Immature natural killer cell (primary cell): ENCODE measurements at regions not wholly inside any gene's neighbourhood (a gene's known extent, or its start where the extent isn't known, plus 50 kb on each side); places are given as distances from the start of the nearest gene placed in this dataset.
"Not testable (repeated sequence)": the region's sequence is repeated elsewhere in the genome, so short reads cannot be mapped to it uniquely, and the experiment has no call there.

Experiments used
- DNase-seq, 3 donors: peaks; one replicate each; pipeline ENCODE4 v3.0.0; 2022; ENCODE audit warnings: mixed read lengths in 1 of 3
- H3K27ac Mint-ChIP-seq, 6 donors: one replicate each; pipeline ENCODE4 v1.8.0; 2020; ENCODE audit warnings: mixed read lengths in 6 of 6, mild to moderate bottlenecking in 5 of 6, inconsistent platforms in 4 of 6, moderate library complexity in 3 of 6
- H3K27me3 Mint-ChIP-seq, 3 donors: one replicate each; pipeline ENCODE4 v1.8.0; 2020 to 2021; ENCODE audit warnings: low read depth in 3 of 3, mild to moderate bottlenecking in 3 of 3, mixed read lengths in 3 of 3, moderate library complexity in 3 of 3, inconsistent platforms in 1 of 3
- H3K36me3 Mint-ChIP-seq, 3 donors: one replicate each; pipeline ENCODE4 v1.8.0; 2020; ENCODE audit warnings: mixed read lengths in 3 of 3, inconsistent platforms in 2 of 3, mild to moderate bottlenecking in 2 of 3
- H3K4me1 Mint-ChIP-seq, 2 donors: one replicate each; pipeline ENCODE4 v1.8.0; 2020; ENCODE audit warnings: inconsistent platforms in 2 of 2, mild to moderate bottlenecking in 2 of 2, mixed read lengths in 2 of 2, moderate library complexity in 1 of 2
- H3K4me3 Mint-ChIP-seq, 5 donors: one replicate each; pipeline ENCODE4 v1.8.0; 2020; ENCODE audit warnings: mild to moderate bottlenecking in 5 of 5, mixed read lengths in 5 of 5, inconsistent platforms in 3 of 5, moderate library complexity in 3 of 5
- H3K9me3 Mint-ChIP-seq, 6 donors: one replicate each; pipeline ENCODE4 v1.8.0; 2020; ENCODE audit warnings: mild to moderate bottlenecking in 6 of 6, mixed read lengths in 6 of 6, inconsistent platforms in 4 of 6, moderate library complexity in 3 of 6

DNA sequence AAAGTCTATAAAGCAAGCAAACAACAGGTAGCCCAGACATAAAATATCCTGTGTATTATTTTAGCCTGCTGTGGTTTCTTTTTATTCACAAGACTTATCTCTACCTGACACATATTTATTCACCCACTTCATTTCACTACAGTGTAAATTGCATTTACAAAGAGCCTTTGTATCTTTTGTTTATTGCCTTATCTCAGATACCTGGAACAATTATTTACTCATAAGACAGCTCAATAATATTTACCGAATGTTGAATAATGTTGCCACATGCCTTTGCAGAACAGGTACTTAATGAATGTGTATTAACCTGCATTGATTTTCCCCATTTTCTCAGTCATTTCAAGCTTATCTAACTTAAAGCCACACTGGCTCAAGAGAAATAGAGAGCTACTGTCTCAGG, 603.6 kb downstream of the FBXO15 start:
- no peak for DNase-seq
- Mint-ChIP-seq H3K9me3 (peaks cover 7 to 18% (median 11%) of the 10 kb centered on the region in 6 donors), H3K27ac (no peak overlapping the region), H3K4me3 (no peak overlapping the region), H3K27me3 (peaks cover 0 to 3% (median 0%) of the 10 kb centered on the region in 3 donors), H3K4me1 (no peaks in the 10 kb centered on the region), H3K36me3 (no peaks in the 10 kb centered on the region)

DNA sequence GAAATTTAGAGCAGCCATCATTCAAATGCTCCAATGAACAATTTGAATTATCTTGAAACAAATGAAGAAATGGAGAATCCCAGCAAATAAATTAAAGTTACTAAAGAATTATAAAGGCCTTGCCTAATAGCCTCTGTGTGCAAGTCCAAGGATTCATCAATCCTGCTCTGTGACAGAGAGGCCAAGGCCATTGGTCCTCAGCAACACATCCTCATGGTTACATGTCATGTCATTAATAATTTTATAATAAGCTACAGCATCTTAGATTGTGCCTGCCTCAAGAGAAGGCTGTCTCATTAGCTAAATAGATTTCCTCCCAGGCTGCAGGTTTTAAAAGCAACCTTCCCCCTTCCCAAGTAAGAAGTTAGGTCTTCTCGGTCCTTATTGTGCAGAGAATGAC, 611.6 kb downstream of the FBXO15 start:
- no peak for DNase-seq
- H3K9me3 Mint-ChIP-seq = peaks cover 8 to 37% (median 18%) of the 10 kb centered on the region in 6 donors
- H3K4me3 Mint-ChIP-seq = no peak overlapping the region

DNA sequence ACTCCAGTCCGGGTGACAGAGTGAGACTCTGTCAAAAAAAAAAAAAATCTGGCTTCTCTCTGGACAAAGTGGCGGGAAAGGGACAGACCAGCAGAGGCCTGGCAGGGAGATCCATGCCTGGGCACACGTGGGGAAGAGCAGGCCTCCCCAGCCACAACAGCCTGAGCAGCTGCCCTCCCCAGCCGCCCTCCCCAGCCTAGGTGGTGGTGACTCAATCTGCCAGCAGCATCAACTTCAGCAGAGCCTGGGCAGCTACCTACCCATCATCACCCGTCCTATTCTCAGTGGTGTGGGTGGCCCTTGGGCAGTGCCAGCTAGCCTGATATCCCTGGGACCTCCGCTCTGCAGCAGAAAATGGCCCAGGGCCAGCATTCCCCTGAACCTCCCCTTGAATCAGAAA, 612.4 kb downstream of the FBXO15 start:
- Mint-ChIP-seq H3K27me3 (peaks cover 0 to 1% (median 0%) of the 10 kb centered on the region in 3 donors), H3K9me3 (peaks cover 13 to 45% (median 21%) of the 10 kb centered on the region in 6 donors), H3K27ac (no peak overlapping the region), H3K4me3 (no peak overlapping the region), H3K36me3 (peaks cover 0 to 1% (median 0%) of the 10 kb centered on the region in 3 donors), H3K4me1 (no peaks in the 10 kb centered on the region)
- DNase-seq = no peak

More for the DNA sequence above, 611.6 kb downstream of the FBXO15 start:
- Mint-ChIP-seq H3K4me1 (no peaks in the 10 kb centered on the region), H3K27me3 (peaks cover 0 to 1% (median 0%) of the 10 kb centered on the region in 3 donors), H3K36me3 (no peaks in the 10 kb centered on the region), H3K27ac (no peak overlapping the region)

DNA sequence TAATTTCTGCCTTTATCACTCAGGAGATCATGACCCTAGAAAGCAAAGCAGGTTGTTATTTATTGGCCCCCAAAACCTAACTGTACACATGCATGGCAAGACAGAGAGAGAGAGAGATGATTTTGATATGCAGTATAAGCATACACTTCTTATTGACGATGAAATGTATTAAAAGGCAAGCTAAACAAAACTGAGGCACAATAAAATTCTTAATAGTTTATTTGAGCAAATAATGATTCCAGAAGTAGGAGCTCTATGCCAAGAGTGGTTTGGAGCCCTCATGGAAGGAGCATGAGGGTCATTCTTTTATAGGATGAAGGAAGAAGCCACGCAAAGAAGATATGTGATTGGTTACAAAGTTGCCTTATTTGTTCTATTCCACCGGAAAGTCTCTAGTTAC, 616.0 kb downstream of the FBXO15 start:
- Mint-ChIP-seq H3K36me3 (peaks cover 0 to 8% (median 0%) of the 10 kb centered on the region in 3 donors), H3K27me3 (peaks cover 0 to 4% (median 0%) of the 10 kb centered on the region in 3 donors), H3K4me3 (no peak overlapping the region), H3K9me3 (peaks cover 15 to 61% (median 35%) of the 10 kb centered on the region in 6 donors), H3K4me1 (no peaks in the 10 kb centered on the region), H3K27ac (no peak overlapping the region)
- DNase-seq = no peak

DNA sequence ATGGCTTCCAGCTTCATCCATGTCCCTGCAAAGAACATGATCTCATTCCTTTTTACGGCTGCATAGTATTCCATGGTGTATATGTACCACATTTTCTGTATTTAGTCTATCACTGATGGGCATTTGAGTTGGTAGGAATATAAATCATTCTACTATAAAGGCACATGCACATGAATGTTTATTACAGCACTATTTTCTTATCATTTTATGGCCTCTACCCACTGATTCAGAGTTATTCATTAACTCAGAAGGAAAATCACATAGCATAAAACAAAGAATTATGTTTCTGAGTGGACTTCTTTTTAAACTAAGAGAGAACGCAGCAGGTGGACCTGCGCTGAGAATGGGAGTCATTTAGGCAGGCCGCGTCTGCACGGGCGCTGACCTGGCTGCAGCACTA, 619.6 kb downstream of the FBXO15 start:
- DNase-seq = no peak
- Mint-ChIP-seq H3K27ac (no peak overlapping the region), H3K36me3 (peaks cover 0 to 8% (median 0%) of the 10 kb centered on the region in 3 donors), H3K4me3 (no peak overlapping the region), H3K4me1 (no peaks in the 10 kb centered on the region), H3K9me3 (peaks cover 7 to 57% (median 31%) of the 10 kb centered on the region in 6 donors), H3K27me3 (peaks cover 0 to 4% (median 2%) of the 10 kb centered on the region in 3 donors)

DNA sequence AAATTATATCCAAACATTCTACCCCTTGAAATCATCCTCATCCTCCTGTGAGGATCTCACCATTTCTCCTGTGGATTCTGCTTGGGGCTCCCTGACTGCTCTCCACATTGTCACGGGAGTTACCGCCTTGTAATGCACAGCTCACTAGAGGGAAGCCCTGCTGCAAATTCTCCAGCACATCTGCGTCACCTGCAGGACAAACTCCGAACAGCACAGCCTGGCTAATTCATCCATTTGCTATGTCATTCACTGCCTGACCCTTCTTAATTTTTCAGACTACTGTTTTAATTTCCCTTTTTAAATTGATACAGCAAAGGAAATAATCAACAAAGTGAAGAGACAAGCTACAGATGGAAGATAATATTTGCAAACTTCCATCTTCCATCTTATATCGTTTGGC, 627.4 kb downstream of the FBXO15 start:
- Mint-ChIP-seq H3K9me3 (peaks cover 7 to 32% (median 17%) of the 10 kb centered on the region in 6 donors), H3K27ac (no peak overlapping the region), H3K4me1 (no peaks in the 10 kb centered on the region), H3K36me3 (no peaks in the 10 kb centered on the region), H3K4me3 (no peak overlapping the region), H3K27me3 (no peaks in the 10 kb centered on the region)
- no peak for DNase-seq

DNA sequence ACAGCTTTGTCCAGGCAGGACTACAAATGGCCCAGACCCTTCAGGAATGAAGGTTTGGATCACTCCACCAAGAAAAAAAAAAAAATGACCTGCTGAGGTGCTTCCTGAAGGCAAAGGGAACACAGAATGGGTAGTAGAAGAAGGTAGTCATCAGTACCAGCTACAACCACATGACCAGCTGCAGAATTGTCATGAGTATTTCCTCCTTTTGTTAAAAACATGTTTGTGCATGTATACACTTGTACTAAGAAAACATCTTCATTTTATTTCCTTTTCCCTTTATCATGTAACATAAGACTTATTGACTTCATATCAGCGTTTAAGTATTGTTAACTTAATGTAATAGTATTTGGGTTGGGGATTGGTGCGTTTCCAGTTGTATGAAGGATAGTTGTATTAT, 631.6 kb downstream of the FBXO15 start:
- H3K27ac Mint-ChIP-seq, H3K36me3 Mint-ChIP-seq, DNase-seq, H3K4me1 Mint-ChIP-seq, H3K27me3 Mint-ChIP-seq, H3K4me3 Mint-ChIP-seq: not testable (repeated sequence)
- peaks cover 12 to 34% (median 20%) of the 10 kb centered on the region in 6 donors for H3K9me3 Mint-ChIP-seq

DNA sequence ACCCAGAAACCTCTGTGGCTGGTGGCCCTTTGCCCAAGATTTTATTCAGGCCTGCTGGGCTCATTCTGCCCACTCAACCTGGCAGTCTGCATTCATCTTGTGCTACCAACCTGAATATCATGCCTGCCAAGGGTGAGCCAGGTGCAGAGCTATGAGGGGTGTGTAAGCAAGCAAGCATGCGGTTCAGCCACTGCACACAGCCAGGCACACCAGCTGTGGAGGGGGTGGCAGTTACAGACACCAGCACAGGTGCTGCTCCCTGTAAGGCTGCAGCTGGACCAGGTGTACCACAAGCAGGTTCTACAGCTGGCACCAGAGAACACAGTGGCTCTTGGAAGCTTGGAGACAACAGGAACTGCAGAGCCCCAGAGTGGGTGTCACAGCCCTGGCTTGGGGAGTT, 633.2 kb downstream of the FBXO15 start:
- no peak overlapping the region for H3K27ac Mint-ChIP-seq
- H3K4me1 Mint-ChIP-seq = no peaks in the 10 kb centered on the region
- no peak for DNase-seq
- H3K4me3 Mint-ChIP-seq = no peak overlapping the region
- H3K27me3 Mint-ChIP-seq = peaks cover 0 to 4% (median 0%) of the 10 kb centered on the region in 3 donors
- peaks cover 11 to 42% (median 18%) of the 10 kb centered on the region in 6 donors for H3K9me3 Mint-ChIP-seq
- no peaks in the 10 kb centered on the region for H3K36me3 Mint-ChIP-seq

DNA sequence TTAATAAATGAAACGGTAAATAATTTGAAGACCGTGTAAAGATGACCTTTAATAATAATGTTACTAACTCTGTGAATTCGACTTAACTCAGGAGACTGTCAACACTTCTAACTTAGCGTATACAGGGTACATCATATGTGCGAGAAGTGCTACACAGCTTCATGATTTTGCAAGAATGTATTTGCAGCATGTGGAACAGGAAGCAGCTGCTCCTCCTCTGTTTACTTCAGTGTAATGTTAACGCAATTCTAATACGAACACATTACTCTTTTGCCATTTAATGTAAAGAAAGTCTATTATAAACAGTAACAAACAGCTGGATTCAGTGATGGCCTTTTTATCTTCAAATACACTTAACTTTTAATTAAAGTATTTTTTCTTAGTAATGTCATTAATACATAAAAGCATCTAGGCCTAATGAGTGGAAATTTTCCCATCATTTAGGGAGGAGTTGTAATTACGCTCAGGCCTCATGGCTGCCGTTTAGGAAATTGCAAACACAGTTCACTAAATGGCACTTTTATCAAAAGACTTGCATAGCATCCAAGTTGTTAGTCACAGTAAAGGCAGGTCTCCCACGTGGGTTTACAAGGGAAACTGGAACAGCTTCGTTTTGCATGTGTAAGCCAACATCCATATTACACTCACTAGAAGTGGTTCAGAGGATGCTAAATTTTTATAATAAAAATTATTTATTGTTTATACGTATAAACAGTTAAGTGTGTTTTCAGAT, 635.7 kb downstream of the FBXO15 start:
- no peak overlapping the region for H3K27ac Mint-ChIP-seq
- DNase-seq = no peak
- no peaks in the 10 kb centered on the region for H3K4me1 Mint-ChIP-seq
- no peaks in the 10 kb centered on the region for H3K36me3 Mint-ChIP-seq
- no peak overlapping the region for H3K4me3 Mint-ChIP-seq
- H3K9me3 Mint-ChIP-seq = peaks cover 11 to 44% (median 21%) of the 10 kb centered on the region in 6 donors
- H3K27me3 Mint-ChIP-seq = peaks cover 0 to 4% (median 0%) of the 10 kb centered on the region in 3 donors

DNA sequence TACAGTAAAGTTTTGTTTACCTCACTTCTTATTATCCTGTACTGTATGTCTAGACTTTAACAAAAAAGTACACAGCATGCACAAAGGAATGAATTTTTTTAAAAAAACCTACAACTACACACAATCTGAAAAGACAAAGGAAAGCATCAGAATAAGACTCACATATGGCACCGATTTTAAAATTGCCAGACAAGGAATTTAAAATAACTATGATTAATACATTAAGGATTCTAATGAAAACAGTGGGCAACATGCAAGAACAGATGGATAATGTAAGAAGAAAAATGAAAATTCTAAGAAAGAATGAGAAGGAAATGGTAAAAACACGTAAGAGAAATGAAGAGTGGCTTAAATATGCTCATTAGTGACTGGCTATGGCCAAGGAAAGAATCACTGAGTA, 638.2 kb downstream of the FBXO15 start:
- no peaks in the 10 kb centered on the region for H3K36me3 Mint-ChIP-seq
- H3K27ac Mint-ChIP-seq = no peak overlapping the region
- peaks cover 0 to 4% (median 0%) of the 10 kb centered on the region in 3 donors for H3K27me3 Mint-ChIP-seq
- H3K9me3 Mint-ChIP-seq = peaks cover 7 to 38% (median 14%) of the 10 kb centered on the region in 6 donors
- no peaks in the 10 kb centered on the region for H3K4me1 Mint-ChIP-seq
- no peak for DNase-seq
- H3K4me3 Mint-ChIP-seq = no peak overlapping the region

DNA sequence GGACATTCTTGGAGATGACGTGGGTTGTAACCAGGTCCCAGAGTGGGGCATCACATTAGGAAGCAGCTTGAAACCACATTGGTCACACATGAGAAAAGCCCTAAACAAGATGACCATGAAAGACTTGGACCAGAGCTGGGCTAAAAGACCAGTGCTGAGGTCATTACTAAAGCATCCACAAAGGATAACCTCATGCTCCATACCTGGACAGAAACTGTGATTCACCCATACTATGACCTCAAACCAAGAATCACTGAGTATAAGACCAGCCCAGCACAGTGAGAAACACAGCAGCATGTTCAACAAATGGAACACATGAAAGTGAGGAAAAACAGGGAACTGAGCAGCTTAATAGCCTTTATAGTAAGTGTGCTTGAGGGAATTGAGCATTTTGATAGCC, 635.5 kb upstream of the NETO1 start:
- Mint-ChIP-seq H3K27ac (no peak overlapping the region), H3K36me3 (no peaks in the 10 kb centered on the region), H3K9me3 (peaks cover 2 to 28% (median 7%) of the 10 kb centered on the region in 6 donors), H3K27me3 (no peaks in the 10 kb centered on the region), H3K4me1 (no peaks in the 10 kb centered on the region), H3K4me3 (no peak overlapping the region)
- no peak for DNase-seq

DNA sequence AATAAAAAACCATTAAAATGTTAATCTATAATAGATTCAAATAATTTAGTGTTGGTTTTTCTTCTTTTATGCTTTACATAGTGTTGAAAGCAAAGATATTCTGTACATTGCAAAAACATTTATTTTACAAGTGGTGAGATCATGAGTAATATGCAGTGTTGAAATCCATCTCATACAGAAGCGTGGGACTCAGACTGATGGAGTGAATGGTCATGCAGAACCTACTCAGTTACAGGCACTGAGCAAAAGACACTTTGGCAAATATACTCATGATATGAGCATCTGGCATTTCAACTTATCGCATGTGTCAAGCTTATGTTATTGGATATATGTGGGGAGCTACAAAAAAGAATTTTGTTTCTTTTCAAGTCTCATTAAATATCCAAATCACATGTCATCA, 620.2 kb upstream of the NETO1 start:
- Mint-ChIP-seq H3K4me3 (no peak overlapping the region), H3K9me3 (peaks cover 5 to 32% (median 8%) of the 10 kb centered on the region in 6 donors), H3K27ac (no peak overlapping the region), H3K36me3 (peaks cover 0 to 4% (median 0%) of the 10 kb centered on the region in 3 donors), H3K27me3 (no peaks in the 10 kb centered on the region), H3K4me1 (no peaks in the 10 kb centered on the region)
- DNase-seq = no peak

DNA sequence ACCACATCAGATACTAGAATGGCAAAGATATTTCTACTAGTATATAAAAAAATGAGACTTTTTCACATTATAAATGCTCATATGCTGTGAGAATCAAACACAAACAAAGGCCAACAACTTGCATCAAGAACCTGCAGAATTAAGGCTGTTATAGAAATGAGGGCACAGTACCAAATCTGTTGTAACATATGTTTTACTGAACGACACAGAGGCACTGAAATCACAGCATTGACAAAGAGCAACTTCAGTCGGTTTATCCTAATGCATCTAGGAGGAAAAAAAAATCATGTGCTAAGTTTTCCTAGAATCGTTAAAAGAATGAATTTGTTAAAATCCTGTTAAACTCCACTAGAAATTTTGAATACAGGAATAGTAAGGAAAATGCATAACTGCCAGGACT, 617.4 kb upstream of the NETO1 start:
- Mint-ChIP-seq H3K4me1 (no peaks in the 10 kb centered on the region), H3K4me3 (no peak overlapping the region), H3K27ac (no peak overlapping the region), H3K27me3 (no peaks in the 10 kb centered on the region), H3K36me3 (peaks cover 0 to 3% (median 0%) of the 10 kb centered on the region in 3 donors), H3K9me3 (peaks cover 4 to 31% (median 7%) of the 10 kb centered on the region in 6 donors)
- no peak for DNase-seq

DNA sequence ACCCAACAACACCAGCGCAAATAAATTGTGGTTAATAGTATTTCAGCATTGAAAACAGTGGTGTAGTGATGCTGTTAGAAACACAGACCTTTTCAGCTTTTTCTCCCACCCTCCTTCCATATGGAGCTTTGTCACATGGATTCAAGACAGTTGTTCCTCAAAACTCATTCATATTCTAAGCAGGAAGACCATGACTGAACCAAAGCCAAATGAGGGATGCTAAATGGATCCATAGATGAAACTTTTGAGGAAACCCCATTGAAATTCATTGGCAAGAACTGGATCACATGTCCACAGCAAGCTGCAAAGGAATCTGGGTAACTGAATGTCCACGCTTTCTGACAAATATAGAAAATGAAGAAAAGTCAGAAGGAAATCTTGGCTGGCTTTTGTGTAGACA, 615.1 kb upstream of the NETO1 start:
- no peaks in the 10 kb centered on the region for H3K27me3 Mint-ChIP-seq
- H3K9me3 Mint-ChIP-seq = peaks cover 1 to 28% (median 11%) of the 10 kb centered on the region in 6 donors
- no peak overlapping the region for H3K27ac Mint-ChIP-seq
- H3K4me1 Mint-ChIP-seq = no peaks in the 10 kb centered on the region
- no peak for DNase-seq
- no peaks in the 10 kb centered on the region for H3K36me3 Mint-ChIP-seq
- no peak overlapping the region for H3K4me3 Mint-ChIP-seq

DNA sequence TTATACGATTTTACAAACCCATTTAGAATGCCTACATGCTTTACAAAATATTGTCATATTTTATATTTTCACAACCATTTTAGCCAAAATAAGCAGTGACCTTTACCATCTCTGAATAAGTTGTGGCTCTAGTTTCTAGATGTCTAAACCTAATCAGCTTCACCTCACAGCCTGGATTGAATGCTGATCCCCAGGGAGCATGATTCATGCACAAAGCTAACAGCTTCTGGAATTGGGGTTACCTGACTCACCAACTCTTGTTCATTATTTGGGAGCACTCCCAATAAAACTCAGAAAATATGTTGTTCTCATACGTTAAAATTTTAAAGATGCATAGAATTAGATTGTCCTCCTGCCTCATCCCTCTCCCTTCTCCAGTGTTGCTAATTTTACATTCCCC, 611.7 kb upstream of the NETO1 start:
- Mint-ChIP-seq H3K27me3 (no peaks in the 10 kb centered on the region), H3K4me3 (no peak overlapping the region), H3K4me1 (no peaks in the 10 kb centered on the region), H3K36me3 (no peaks in the 10 kb centered on the region), H3K9me3 (peaks cover 2 to 34% (median 13%) of the 10 kb centered on the region in 6 donors), H3K27ac (no peak overlapping the region)
- no peak for DNase-seq
